ENCODE measurements at regions not wholly inside any gene's neighbourhood (a gene's known extent, or its start where the extent isn't known, plus 50 kb on each side); places are given as distances from the start of the nearest gene placed in this dataset.

GRCh38 chr5:2199697-2200096 is 317.0 kb upstream of the IRX4 start:
- no peak for DNase-seq

GRCh38 chr5:2196989-2197619 is 314.4 kb upstream of the IRX4 start:
- no peak for DNase-seq

- no peak for DNase-seq
Observed at GRCh38 chr5:2196416-2196815, 313.7 kb upstream of the IRX4 start.

- DNase-seq: no peak
Observed at GRCh38 chr5:2194949-2195348, 312.2 kb upstream of the IRX4 start.

- DNase-seq: no peak
Observed at GRCh38 chr5:2194236-2194555, 311.5 kb upstream of the IRX4 start.

- no peak for DNase-seq
Observed at GRCh38 chr5:2193542-2194235, 311.0 kb upstream of the IRX4 start.

- no peak for DNase-seq
Observed at GRCh38 chr5:2193142-2193541, 310.4 kb upstream of the IRX4 start.

GRCh38 chr5:2192496-2192895 is 309.8 kb upstream of the IRX4 start:
- no peak for DNase-seq

- no peak for DNase-seq
Observed at GRCh38 chr5:2191972-2192371, 309.2 kb upstream of the IRX4 start.

- DNase-seq: no peak
Observed at GRCh38 chr5:2190549-2190948, 307.8 kb upstream of the IRX4 start.

- DNase-seq: no peak
Observed at GRCh38 chr5:2188661-2189060, 305.9 kb upstream of the IRX4 start.

- DNase-seq: no peak
Observed at GRCh38 chr5:2188137-2188536, 305.4 kb upstream of the IRX4 start.

GRCh38 chr5:2187687-2188086 is 305.0 kb upstream of the IRX4 start:
- no peak for DNase-seq

GRCh38 chr5:2187156-2187555 is 304.4 kb upstream of the IRX4 start:
- DNase-seq: no peak

GRCh38 chr5:2186472-2187015 is 303.8 kb upstream of the IRX4 start:
- no peak for DNase-seq

- DNase-seq: no peak
Observed at GRCh38 chr5:2185646-2186471, 303.1 kb upstream of the IRX4 start.

GRCh38 chr5:2184563-2185540 is 302.1 kb upstream of the IRX4 start:
- DNase-seq: no peak

- no peak for DNase-seq
Observed at GRCh38 chr5:2184026-2184366, 301.3 kb upstream of the IRX4 start.

GRCh38 chr5:2183154-2184025 is 300.7 kb upstream of the IRX4 start:
- DNase-seq: no peak

GRCh38 chr5:2182020-2182419 is 299.3 kb upstream of the IRX4 start:
- no peak for DNase-seq

- DNase-seq: no peak
Observed at GRCh38 chr5:2181557-2181956, 298.8 kb upstream of the IRX4 start.

GRCh38 chr5:2181149-2181548 is 298.4 kb upstream of the IRX4 start:
- no peak for DNase-seq

Measured in CD4-positive, alpha-beta T cell treated with Interleukin-17A for 4 hours (primary cell).